HG03342 (cell line): ENCODE measurements at regions not wholly inside any gene's neighbourhood (a gene's known extent, or its start where the extent isn't known, plus 50 kb on each side); places are given as distances from the start of the nearest gene placed in this dataset.
"Not testable (repeated sequence)": the region's sequence is repeated elsewhere in the genome, so short reads cannot be mapped to it uniquely, and the experiment has no call there.

Source experiments
- ATAC-seq: cut with Tn5 transposase; IDR thresholded peaks from one replicate; pipeline ENCODE4 v1.9.1; 2021; ENCODE audit warnings: mild to moderate bottlenecking, moderate library complexity; ENCODE audit not compliant: unreplicated experiment

DNA sequence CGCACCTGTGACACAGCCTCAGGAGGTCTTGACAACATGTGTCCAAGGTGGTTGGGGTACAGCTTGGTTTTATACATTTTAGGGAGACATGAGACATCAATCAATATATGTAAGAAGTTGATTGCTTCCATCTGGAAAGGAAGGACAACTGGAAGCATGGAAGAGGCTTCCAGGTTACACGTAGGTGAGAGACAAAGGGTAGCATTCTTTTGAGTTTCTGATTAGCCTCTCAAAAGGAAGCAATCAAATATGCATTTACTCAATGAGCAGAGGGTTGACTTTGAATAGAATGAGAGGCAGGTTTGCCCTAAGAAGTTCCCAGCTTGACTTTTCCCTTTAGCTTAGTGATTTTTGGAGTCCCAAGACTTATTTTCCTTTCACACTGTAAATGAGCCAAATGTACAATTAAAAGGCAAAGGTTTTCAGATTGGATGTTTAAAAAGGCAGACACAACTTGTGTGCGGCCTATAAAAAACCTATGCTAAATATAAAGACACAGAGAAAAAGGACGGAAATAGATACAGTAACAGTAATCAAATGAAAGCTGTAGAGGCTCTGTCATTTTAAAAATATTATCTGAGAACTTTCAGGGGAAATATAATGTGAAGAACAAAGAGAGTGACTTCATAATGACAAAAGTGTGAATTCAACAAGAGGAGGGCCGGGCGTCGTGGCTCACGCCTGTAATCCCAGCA, 65.7 kb upstream of the LANCL2 start:
- no peak for ATAC-seq

DNA sequence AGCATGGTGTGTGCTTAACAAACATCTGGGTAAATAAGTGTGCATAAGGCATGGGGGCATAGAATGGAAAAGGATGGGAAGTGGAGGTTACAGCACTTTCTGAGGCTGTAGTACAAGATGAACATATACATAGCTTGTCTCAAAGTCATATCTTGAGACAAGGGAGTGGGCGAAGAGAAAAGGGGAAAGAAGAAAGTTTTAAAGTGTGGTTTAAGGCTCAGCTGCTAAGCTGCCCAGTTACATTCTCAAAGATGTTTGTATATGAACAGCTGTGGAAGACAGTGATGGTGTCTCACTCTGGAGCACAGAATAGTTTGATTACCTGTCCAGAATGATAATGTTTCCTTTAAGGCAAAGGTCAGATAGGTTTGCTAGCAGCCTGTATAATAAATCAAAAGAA, 61.9 kb upstream of the LANCL2 start:
- no peak for ATAC-seq

DNA sequence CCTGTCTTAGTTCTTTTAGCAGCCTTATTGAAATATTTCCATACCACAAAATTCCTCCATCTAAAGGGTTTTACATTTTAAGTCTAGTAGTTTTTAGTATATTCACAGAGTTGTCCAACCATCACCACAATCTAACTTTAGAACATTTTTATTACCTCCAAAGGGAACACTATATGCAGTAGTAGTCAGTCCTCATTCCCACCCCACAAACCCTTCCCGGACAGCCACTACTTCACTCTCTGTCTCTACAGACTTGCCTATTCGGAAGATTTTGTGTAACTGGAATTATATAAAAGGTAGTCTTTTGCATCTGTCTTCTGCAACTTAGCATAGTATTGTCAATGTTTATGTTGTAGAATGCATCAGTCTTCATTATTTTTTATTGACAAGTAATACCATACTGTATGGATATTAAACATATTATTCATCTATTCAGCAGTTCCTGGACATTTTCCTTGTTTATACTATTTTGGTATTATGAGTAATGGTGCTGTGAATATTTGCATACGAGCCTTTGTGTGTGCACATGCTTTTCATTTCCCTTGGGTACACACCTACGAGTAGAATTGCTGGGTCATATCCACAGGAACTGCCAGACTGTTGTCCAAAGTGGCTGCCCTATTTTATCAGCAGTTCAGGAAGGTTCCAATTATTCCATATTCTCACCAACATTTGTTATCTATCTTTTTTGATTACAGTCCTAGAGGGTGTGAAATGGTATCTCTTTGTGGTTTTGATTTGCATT, 60.9 kb upstream of the LANCL2 start:
- ATAC-seq = no peak

DNA sequence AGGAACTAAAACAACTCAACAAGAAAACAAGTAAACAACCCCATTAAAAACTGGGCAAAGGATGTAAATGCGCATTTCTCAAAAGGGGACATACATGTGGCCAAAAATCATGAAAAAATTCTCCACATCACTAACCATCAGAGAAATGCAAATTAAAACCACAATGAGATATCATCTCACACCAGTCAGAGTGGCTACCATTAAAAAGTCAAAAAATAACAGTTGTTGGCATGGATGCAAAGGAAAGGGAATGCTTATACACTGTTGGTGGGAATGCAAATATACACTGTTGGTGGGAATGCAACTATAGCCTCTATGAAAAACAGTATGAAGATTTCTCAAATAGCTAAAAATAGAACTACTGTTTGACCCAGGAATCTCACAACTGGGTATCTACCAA, 60.0 kb upstream of the LANCL2 start:
- no peak for ATAC-seq

DNA sequence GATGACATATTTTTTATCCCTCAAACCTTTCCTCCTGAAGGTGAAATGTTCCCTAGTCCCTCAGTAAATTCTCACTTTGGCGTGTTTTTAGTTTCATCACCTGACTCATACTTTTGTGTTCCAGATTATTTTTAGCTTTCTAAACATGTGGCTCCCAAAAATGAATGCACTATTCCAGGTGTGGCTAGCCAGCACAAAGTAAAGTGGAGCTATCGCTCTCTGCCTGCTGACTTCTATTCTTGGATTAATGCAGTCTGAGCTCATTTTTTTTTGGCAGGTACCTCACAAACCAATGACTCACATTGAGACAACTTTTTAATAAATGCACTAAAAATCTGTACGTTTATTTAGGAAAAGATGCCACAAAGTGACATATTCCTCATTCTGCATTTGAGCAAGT, 58.8 kb upstream of the LANCL2 start:
- ATAC-seq = no peak

DNA sequence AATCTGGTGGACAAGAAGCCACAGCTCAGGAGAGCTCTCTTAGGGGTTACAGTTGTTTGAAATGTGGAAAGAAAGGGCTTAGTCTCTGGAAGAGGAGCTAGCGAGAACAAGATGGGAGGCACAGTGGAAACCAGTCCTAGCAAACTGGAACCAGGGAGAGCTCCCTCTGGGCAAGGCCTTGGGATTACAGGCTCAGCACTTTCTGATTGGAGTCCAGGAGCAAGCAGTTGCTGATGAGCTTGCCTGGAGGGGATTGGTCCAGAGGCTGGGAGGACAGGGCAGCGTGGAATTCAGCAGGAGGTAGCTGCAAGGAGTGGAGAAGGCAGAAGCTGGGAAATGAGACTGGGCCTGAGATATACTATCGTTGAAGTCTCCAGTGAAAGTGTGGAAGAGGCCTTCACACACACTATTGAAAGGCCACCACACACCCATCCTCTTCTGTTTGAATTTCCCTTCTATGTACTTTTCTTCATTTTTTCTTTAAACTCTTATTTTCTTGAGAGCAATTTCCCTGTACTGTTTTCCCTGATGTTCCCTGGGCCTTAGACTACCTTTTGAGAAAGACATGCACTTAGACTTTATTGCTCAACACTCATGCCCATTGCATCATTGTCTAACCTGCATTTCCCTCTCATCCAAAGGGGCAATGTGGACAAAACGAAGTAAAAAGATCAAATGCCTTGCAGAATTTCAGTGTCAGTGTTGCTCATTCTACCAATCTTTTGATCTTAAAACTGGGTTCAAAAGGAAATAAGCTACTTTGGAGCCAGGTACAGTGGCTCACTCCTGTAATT, 57.8 kb upstream of the LANCL2 start:
- ATAC-seq = no peak

DNA sequence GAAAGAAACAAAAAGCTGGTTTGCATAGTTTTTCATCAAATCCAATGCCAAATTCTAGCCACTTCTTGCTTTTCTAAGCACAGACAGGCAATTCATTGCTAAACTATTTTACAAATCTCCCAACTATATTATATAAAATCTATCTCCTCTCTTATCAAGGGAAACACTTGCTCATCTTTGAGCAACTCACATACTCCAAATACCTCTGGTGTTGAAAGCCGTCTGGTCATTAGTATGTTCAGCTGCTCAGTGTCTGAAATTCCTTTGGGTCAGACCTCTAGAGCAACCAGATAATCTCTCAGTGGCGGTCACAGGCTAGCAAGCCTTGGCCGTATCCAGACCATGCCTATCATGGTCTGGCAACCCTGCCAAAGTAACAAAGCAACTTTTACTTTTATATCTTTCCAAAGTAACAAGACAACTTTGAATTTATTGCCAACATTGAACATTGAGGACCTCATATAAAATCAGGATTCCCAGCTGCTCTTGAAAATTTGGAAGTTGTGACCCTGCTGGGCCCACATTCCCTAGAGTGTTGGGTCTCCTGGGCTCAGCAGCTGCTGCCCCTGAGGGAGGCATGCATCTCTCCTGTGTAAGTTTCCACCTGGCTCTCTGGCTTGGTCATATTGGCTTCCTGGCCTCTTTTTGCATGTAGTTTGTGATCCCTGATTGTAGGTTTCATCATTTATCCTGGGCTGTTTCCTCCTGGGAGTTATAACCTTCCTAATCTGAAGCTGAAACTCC, 56.8 kb upstream of the LANCL2 start:
- ATAC-seq = no peak

DNA sequence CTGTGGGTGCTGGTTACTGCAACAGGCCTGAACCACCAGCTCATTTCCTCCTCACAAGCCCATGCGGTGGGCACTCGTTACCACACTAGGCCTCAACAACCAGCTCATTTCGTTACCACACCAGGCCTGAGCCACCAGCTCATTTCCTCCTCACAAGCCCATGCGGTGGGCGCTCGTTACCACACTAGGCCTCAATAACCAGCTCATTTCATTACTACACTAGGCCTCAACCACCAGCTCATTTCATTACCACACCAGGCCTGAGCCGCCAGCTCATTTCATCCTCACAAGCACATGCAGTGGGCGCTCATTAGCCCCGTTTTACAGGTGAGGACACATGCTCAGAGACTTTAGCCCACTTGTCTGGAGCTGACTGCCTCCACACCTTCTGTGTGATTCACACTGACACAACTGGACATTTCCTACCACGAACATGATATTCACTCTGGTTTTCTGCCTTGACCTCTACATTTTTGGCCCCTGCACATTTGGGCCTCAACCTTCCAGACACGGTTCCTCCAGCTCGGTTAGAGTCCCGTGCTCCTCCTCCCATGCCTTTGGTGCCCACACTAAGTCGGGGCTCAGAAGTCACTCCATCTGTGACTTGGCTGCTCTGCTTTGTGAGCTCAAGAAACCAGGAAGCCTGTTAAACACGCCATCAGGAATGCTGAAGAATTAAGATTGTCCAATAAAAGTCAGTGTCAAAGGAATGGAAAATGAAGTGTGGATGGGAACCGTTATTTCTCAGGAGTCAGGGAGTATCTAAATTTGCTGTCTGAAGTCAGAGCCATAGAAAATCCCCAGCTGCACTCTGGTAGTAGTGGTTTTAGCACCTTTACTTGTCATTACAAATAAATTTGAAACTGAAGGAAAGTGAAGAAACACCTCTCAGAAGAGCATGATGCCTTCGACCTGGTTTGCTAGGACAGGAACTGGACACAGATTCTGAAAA, 55.8 kb upstream of the LANCL2 start:
- peak; percentile 85 for ATAC-seq

DNA sequence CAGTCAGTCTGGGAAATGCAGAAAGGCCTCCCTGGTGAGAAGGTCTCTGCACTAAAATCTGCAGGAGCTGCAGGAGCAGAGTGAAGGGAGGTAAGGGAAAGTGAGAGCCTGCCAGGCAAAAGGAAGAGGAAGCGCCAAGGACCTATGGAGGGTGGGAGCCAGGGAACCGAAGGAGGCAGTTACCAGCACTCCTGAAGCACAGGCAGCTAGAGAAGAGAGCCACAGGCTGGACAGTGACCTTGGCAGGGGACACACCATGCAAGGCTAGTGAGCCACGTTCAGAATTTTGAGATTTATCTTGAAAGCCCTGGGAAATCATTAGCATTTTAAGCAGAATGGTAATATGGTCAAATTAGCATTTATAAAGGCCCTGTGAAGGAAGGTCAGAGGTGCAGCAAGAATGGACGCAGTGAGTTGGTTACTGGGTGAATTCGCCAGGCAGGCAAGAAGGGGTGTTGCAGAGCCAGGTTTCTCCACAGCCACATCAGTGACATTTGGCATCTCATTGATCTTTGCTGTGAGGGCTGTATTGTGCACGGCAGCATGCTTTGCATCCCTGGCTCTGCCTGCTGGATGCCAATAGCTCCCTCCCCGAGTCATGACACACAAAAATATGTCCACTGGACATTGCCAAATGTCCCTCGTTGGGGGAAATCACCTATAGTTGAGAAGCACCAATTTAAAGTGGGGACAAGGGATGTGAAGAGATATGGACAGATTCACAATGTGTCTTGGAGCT, 54.7 kb upstream of the LANCL2 start:
- ATAC-seq = no peak

DNA sequence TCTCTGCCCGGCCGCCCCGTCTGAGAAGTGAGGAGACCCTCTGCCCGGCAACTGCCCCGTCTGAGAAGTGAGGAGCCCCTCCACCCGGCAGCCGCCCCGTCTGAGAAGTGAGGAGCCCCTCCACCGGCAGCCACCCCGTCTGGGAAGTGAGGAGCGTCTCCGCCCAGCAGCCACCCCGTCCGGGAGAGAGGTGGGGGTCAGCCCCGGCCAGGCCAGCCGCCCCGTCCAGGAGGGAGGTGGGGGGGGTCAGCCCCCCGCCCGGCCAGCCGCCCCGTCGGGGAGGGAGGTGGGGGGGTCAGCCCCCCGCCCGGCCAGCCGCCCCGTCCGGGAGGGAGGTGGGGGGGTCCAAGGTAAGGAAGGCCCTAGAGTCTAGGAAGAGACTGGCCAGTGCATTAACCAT, 53.2 kb upstream of the LANCL2 start:
- not testable (repeated sequence) for ATAC-seq

DNA sequence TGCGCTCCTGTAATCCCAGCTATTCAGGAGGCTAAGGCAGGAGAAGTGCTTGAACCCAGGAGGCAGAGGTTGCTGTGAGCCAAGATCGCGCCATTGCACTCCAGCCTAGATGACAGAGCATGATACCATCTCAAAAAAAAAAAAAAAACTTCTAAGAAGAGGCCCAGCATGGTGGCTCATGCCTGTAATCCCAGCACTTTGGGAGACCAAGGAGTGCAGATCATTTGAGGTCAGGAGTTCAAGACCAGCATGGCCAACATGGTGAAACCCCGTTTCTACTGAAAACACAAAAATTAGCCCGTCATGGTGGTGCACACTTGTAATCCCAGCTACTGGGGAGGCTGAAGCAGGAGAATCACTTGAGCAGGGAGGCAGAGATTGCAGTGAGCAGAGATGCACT, 51.5 kb upstream of the LANCL2 start:
- ATAC-seq = not testable (repeated sequence)

DNA sequence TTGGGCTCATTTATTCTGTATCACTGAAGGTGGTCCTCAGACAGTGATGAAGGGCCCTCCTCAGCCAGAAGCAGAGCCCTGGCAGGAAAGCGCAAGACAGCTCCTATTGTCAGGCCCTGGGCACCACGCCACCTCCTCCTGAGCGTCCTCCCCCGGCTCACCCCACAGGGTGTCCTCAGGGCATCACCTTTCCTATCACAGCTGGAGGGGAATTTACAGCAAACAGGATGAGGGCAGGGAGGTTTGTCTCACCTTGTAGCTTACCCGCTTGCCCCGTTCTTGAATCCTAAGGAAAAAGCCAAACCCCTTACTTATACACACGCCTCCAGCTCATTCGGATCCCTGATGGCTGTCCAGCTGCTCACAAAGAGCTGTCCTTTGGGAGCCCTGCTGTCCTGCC, 50.2 kb upstream of the LANCL2 start:
- ATAC-seq = no peak
